ENCODE measurements at regions not wholly inside any gene's neighbourhood (a gene's known extent, or its start where the extent isn't known, plus 50 kb on each side); places are given as distances from the start of the nearest gene placed in this dataset.

DNA sequence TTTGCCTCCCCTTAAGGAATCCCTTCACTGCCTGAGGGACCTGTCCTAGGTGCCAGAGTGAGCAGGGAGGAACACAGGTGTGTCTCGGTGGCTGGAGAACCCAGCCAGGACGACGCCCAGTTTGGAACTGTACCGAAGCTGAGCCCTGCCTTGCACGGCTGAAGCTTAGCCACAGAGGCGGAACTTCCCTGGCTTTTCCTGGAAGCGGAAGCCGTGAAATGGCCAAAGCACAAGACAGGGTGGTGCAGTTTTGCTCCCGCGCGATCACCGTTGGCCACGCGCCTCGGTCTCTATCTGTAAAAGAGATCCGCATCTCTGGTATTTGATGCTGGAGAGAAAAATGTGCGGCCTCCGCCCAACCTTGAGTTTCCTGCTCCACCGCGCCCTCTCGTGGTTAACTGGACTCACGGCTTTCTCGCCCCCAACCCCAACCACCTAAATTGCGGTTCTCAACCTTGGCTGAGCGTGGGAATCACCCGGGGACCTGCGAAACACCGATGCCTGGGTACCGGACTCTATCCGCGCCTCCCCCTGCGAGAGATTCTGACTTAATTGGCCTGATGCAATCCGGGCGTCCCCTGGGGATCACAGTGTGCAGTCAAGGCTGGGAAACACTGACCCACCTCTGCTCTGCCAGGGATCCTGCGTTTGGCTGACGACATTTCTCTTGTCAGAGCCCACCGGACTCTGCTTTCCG is 70.7 kb upstream of the ABHD2 start (continued):
- TF ChIP-seq EZH2 (IDR thresholded peaks at IDR 0.05; ENCODE audit: low read depth, low read length, severe bottlenecking), result no peak
- TF ChIP-seq TAF1 (IDR thresholded peaks at IDR 0.05; ENCODE audit: low read depth, low read length), result no peak
- no peak for TF ChIP-seq GABPA (IDR thresholded peaks at IDR 0.05; ENCODE audit: borderline replicate concordance, insufficient read depth, low read length)
- TF ChIP-seq, protein P1, sequence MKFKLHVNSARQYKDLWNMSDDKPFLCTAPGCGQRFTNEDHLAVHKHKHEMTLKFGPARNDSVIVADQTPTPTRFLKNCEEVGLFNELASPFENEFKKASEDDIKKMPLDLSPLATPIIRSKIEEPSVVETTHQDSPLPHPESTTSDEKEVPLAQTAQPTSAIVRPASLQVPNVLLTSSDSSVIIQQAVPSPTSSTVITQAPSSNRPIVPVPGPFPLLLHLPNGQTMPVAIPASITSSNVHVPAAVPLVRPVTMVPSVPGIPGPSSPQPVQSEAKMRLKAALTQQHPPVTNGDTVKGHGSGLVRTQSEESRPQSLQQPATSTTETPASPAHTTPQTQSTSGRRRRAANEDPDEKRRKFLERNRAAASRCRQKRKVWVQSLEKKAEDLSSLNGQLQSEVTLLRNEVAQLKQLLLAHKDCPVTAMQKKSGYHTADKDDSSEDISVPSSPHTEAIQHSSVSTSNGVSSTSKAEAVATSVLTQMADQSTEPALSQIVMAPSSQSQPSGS (IDR thresholded peaks at IDR 0.05; ENCODE audit: low read length), result no peak; the same call in 1 of the 2 replicates
- TF ChIP-seq, protein P2, sequence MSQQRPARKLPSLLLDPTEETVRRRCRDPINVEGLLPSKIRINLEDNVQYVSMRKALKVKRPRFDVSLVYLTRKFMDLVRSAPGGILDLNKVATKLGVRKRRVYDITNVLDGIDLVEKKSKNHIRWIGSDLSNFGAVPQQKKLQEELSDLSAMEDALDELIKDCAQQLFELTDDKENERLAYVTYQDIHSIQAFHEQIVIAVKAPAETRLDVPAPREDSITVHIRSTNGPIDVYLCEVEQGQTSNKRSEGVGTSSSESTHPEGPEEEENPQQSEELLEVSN (IDR thresholded peaks at IDR 0.05), result peak; percentile 76; the same call in 1 of the 2 replicates
- TF ChIP-seq RFX5 (IDR thresholded peaks at IDR 0.05; ENCODE audit: borderline replicate concordance, low read depth, low read length), result no peak
- no peak; the same call in 1 of the 2 replicates for TF ChIP-seq BACH1 (IDR thresholded peaks at IDR 0.05; ENCODE audit: low read length)
- no peak for TF ChIP-seq BCL11A (IDR thresholded peaks at IDR 0.05; ENCODE audit: low read depth in 2 of 2, low read length in 2 of 2)
- TF ChIP-seq, protein P3, sequence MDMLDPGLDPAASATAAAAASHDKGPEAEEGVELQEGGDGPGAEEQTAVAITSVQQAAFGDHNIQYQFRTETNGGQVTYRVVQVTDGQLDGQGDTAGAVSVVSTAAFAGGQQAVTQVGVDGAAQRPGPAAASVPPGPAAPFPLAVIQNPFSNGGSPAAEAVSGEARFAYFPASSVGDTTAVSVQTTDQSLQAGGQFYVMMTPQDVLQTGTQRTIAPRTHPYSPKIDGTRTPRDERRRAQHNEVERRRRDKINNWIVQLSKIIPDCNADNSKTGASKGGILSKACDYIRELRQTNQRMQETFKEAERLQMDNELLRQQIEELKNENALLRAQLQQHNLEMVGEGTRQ (IDR thresholded peaks at IDR 0.05; ENCODE audit: low read length), result no peak
- no peak for TF ChIP-seq RNF2 (IDR thresholded peaks at IDR 0.05; ENCODE audit: borderline replicate concordance, low read depth, low read length, missing control alignments, poor library complexity, severe bottlenecking)
- no peak for TF ChIP-seq HDAC6 (IDR thresholded peaks at IDR 0.05; ENCODE audit: low read depth, low read length)
- TF ChIP-seq YY1 (IDR thresholded peaks at IDR 0.05; ENCODE audit: low read depth, low read length), result no peak; the same call in 1 of the 2 replicates
- no peak for TF ChIP-seq SIRT6 (IDR thresholded peaks at IDR 0.05; ENCODE audit: low read length)
- no peak for TF ChIP-seq CHD1 (IDR thresholded peaks at IDR 0.05; ENCODE audit: low read depth, low read length)
- TF ChIP-seq GTF2F1 (IDR thresholded peaks at IDR 0.05; ENCODE audit: borderline replicate concordance, low read depth, low read length), result no peak
- no peak for TF ChIP-seq POLR2AphosphoS5 (IDR thresholded peaks at IDR 0.05; ENCODE audit: low read depth, low read length)
- TF ChIP-seq CHD2 (IDR thresholded peaks at IDR 0.05; ENCODE audit: low read length), result no peak

All from H1 (cell line).